GM23338 (cell line): ENCODE measurements at regions not wholly inside any gene's neighbourhood (a gene's known extent, or its start where the extent isn't known, plus 50 kb on each side); places are given as distances from the start of the nearest gene placed in this dataset.

Source experiments
- ATAC-seq: fragments of 200-7000 bp; cut with Tn5 transposase; 3 replicates; pipeline ENCODE4 v1.9.1; 2020
- DNase-seq: peaks from one replicate; pipeline ENCODE4 v3.0.0-alpha.2; 2015; ENCODE audit warnings: low spot score
- H2AFZ ChIP-seq: fragments of 200-600 bp; sonication (generic); 2 replicates; pipeline ENCODE4 v1.8.0; 2016; ENCODE audit warnings: antibody characterized with exemption, mild to moderate bottlenecking, moderate library complexity
- H3F3A ChIP-seq: fragments of 200-600 bp; sonication (generic); replicated peaks from 2 replicates; pipeline ENCODE4 v1.8.0; 2017; ENCODE audit warnings: antibody characterized with exemption, mixed run types, low read depth
- H3K27ac ChIP-seq: fragments of 200-600 bp; sonication (generic); 2 replicates; pipeline ENCODE4 v1.6.1; 2016; ENCODE audit warnings: low read depth
- H3K27me3 ChIP-seq: fragments of 200-600 bp; sonication (generic); 2 replicates; pipeline ENCODE4 v1.8.0; 2016; ENCODE audit warnings: mild to moderate bottlenecking, mixed run types, moderate library complexity; ENCODE audit not compliant: insufficient read depth
- H3K36me3 ChIP-seq: fragments of 200-600 bp; sonication (generic); 2 replicates; pipeline ENCODE4 v1.8.0; 2016; ENCODE audit warnings: mild to moderate bottlenecking; ENCODE audit not compliant: insufficient read depth
- H3K4me1 ChIP-seq: fragments of 200-600 bp; sonication (generic); 2 replicates; pipeline ENCODE4 v1.8.0; 2016; ENCODE audit warnings: mild to moderate bottlenecking, moderate library complexity; ENCODE audit not compliant: insufficient read depth
- H3K4me2 ChIP-seq: fragments of 200-600 bp; sonication (generic); 2 replicates; pipeline ENCODE4 v1.7.1; 2017; ENCODE audit warnings: mixed run types
- H3K4me3 ChIP-seq: fragments of 200-600 bp; sonication (generic); 2 replicates; pipeline ENCODE4 v1.6.1; 2016; ENCODE audit warnings: mixed run types
- H3K79me2 ChIP-seq: fragments of 200-600 bp; sonication (generic); replicated peaks from 2 replicates; pipeline ENCODE4 v1.8.0; 2017; ENCODE audit warnings: mild to moderate bottlenecking; ENCODE audit not compliant: insufficient read depth
- H3K9me2 ChIP-seq: fragments of 200-600 bp; sonication (generic); 2 replicates; pipeline ENCODE4 v1.8.0; 2017; ENCODE audit not compliant: insufficient read depth
- H4K20me1 ChIP-seq: fragments of 200-600 bp; sonication (generic); replicated peaks from 2 replicates; pipeline ENCODE4 v1.8.0; 2017; ENCODE audit warnings: mild to moderate bottlenecking; ENCODE audit not compliant: insufficient read depth
- H3K27ac Mint-ChIP-seq: 2 replicates; pipeline ENCODE4 v1.8.0; 2020; ENCODE audit warnings: inconsistent platforms, mild to moderate bottlenecking, moderate library complexity, mixed read lengths
- H3K27me3 Mint-ChIP-seq: 3 replicates; pipeline ENCODE4 v1.8.0; 2022; ENCODE audit warnings: low read depth, mild to moderate bottlenecking, moderate library complexity, mixed read lengths, inconsistent platforms; ENCODE audit not compliant: insufficient read depth, poor library complexity
- H3K36me3 Mint-ChIP-seq: 3 replicates; pipeline ENCODE4 v1.8.0; 2021; ENCODE audit warnings: low read depth, mild to moderate bottlenecking, inconsistent platforms, moderate library complexity, mixed read lengths
- H3K4me1 Mint-ChIP-seq: 3 replicates; pipeline ENCODE4 v1.8.0; 2020; ENCODE audit warnings: mild to moderate bottlenecking, inconsistent platforms, mixed read lengths
- H3K4me3 Mint-ChIP-seq: 3 replicates; pipeline ENCODE4 v1.8.0; 2021; ENCODE audit warnings: moderate library complexity, mild to moderate bottlenecking, inconsistent platforms, mixed read lengths
- H3K9me3 Mint-ChIP-seq: 3 replicates; pipeline ENCODE4 v1.8.0; 2020; ENCODE audit warnings: moderate library complexity, mild to moderate bottlenecking, inconsistent platforms, mixed read lengths
- CREB1 ChIP-seq: fragments of 250-450 bp; sonication (Bioruptor Pico); IDR thresholded peaks from 2 replicates; pipeline ENCODE4 v1.5.0; 2020; ENCODE audit warnings: low read depth, mild to moderate bottlenecking, moderate library complexity
- ETS1 ChIP-seq: IDR thresholded peaks from 2 replicates; pipeline ENCODE4 v1.6.1; 2016; ENCODE audit warnings: antibody characterized with exemption
- EZH2 ChIP-seq: fragments of 200-600 bp; sonication (generic); IDR thresholded peaks from one replicate; pipeline ENCODE4 v1.8.0; 2017; ENCODE audit warnings: antibody characterized with exemption, mild to moderate bottlenecking, low read depth; ENCODE audit not compliant: unreplicated experiment
- EZH2phosphoT487 ChIP-seq: fragments of 200-600 bp; sonication (generic); IDR thresholded peaks from one replicate; pipeline ENCODE4 v1.8.1; 2018; ENCODE audit warnings: antibody characterized with exemption; ENCODE audit not compliant: unreplicated experiment
- JUNB ChIP-seq: IDR thresholded peaks from one replicate; pipeline ENCODE4 v1.6.1; 2016; ENCODE audit warnings: antibody characterized with exemption; ENCODE audit not compliant: unreplicated experiment
- NANOG ChIP-seq: IDR thresholded peaks from 2 replicates; pipeline ENCODE4 v1.6.1; 2016; ENCODE audit warnings: antibody characterized with exemption, borderline replicate concordance
- POLR2AphosphoS5 ChIP-seq: IDR thresholded peaks from 2 replicates; pipeline ENCODE4 v1.6.1; 2016; ENCODE audit warnings: antibody characterized with exemption, low read depth
- STAT1 ChIP-seq: IDR thresholded peaks from one replicate; pipeline ENCODE4 v1.6.1; 2016; ENCODE audit warnings: antibody characterized with exemption; ENCODE audit not compliant: unreplicated experiment
- ZNF462 ChIP-seq: fragments of 250-450 bp; sonication (Bioruptor Pico); IDR thresholded peaks from 2 replicates; pipeline ENCODE4 v1.5.0; 2020; ENCODE audit warnings: mild to moderate bottlenecking, moderate library complexity

GRCh38 chr16:79845033-79845733 lies 244.6 kb upstream of the MAF start (continued):
- TF ChIP-seq ZNF462 (CRISPR knock-in tag): no peak

GRCh38 chr16:79844603-79845002 lies 244.1 kb upstream of the MAF start:
- no peak for ATAC-seq
- peaks cover under 1% of the 10 kb centered on the region for H3K27me3 Mint-ChIP-seq
- H3K4me1 Mint-ChIP-seq: no peaks in the 10 kb centered on the region
- H3K27me3 ChIP-seq: no peaks in the 10 kb centered on the region
- no peaks in the 10 kb centered on the region for H3F3A ChIP-seq
- H3K36me3 Mint-ChIP-seq: no peaks in the 10 kb centered on the region
- no peak overlapping the region for H3K4me2 ChIP-seq
- H3K27ac Mint-ChIP-seq: no peak overlapping the region
- no peaks in the 10 kb centered on the region for H3K36me3 ChIP-seq
- no peak for DNase-seq
- no peak overlapping the region for H2AFZ ChIP-seq
- no peaks in the 10 kb centered on the region for H3K79me2 ChIP-seq
- no peak overlapping the region for H3K4me3 Mint-ChIP-seq
- no peaks in the 10 kb centered on the region for H4K20me1 ChIP-seq
- H3K27ac ChIP-seq: no peak overlapping the region
- H3K4me3 ChIP-seq: no peak overlapping the region
- no peaks in the 10 kb centered on the region for H3K4me1 ChIP-seq
- no peaks in the 10 kb centered on the region for H3K9me3 Mint-ChIP-seq
- no peaks in the 10 kb centered on the region for H3K9me2 ChIP-seq
- no peak for TF ChIP-seq EZH2
- no peak for TF ChIP-seq ZNF462 (CRISPR knock-in tag)
- TF ChIP-seq STAT1: no peak
- TF ChIP-seq JUNB: no peak
- no peak for TF ChIP-seq NANOG
- TF ChIP-seq ETS1: no peak
- no peak for TF ChIP-seq EZH2phosphoT487
- no peak for TF ChIP-seq POLR2AphosphoS5
- no peak for TF ChIP-seq CREB1 (CRISPR knock-in tag)
